HL-60/S4 (cell line): ENCODE measurements at regions not wholly inside any gene's neighbourhood (a gene's known extent, or its start where the extent isn't known, plus 50 kb on each side); places are given as distances from the start of the nearest gene placed in this dataset.

Experiments
- in situ Hi-C: fragments of 300-500 bp; cut with MboI; formaldehyde crosslinking; loops from 2 replicates; pipeline ENCODE4 v1.14.3; 2022; ENCODE audit warnings: low sequenced_read_pairs

GRCh38 chr4:124535003-124535402 is 177.5 kb downstream of the ANKRD50 start:
- in situ Hi-C loops: no loop called here

GRCh38 chr4:124536946-124537345 is 175.6 kb downstream of the ANKRD50 start:
- in situ Hi-C loops: no loop called here

- in situ Hi-C loops: no loop called here
These were observed 174.6 kb downstream of the ANKRD50 start for GRCh38 chr4:124537971-124538370.

GRCh38 chr4:124540014-124540413 is 172.5 kb downstream of the ANKRD50 start:
- in situ Hi-C loops: no loop called here

- in situ Hi-C loops: no loop called here
These were observed 170.7 kb downstream of the ANKRD50 start for GRCh38 chr4:124541652-124542420.

GRCh38 chr4:124555959-124556358 is 156.6 kb downstream of the ANKRD50 start:
- in situ Hi-C loops: no loop called here

GRCh38 chr4:124564121-124564520 is 148.4 kb downstream of the ANKRD50 start:
- in situ Hi-C loops: no loop called here

- in situ Hi-C loops: no loop called here
These were observed 147.2 kb downstream of the ANKRD50 start for GRCh38 chr4:124565371-124565770.

- in situ Hi-C loops: no loop called here
These were observed 146.5 kb downstream of the ANKRD50 start for GRCh38 chr4:124566030-124566429.

- in situ Hi-C loops: no loop called here
These were observed 139.5 kb downstream of the ANKRD50 start for GRCh38 chr4:124573056-124573455.

GRCh38 chr4:124579896-124580295 is 132.6 kb downstream of the ANKRD50 start:
- in situ Hi-C loops: no loop called here

GRCh38 chr4:124583797-124584196 is 128.7 kb downstream of the ANKRD50 start:
- in situ Hi-C loops: no loop called here

GRCh38 chr4:124589786-124590185 is 122.7 kb downstream of the ANKRD50 start:
- in situ Hi-C loops: no loop called here

GRCh38 chr4:124590480-124590879 is 122.1 kb downstream of the ANKRD50 start:
- in situ Hi-C loops: no loop called here

GRCh38 chr4:124591637-124592036 is 120.9 kb downstream of the ANKRD50 start:
- in situ Hi-C loops: no loop called here

GRCh38 chr4:124593494-124593893 is 119.0 kb downstream of the ANKRD50 start:
- in situ Hi-C loops: no loop called here

GRCh38 chr4:124594945-124595344 is 117.6 kb downstream of the ANKRD50 start:
- in situ Hi-C loops: no loop called here

GRCh38 chr4:124596816-124597215 is 115.7 kb downstream of the ANKRD50 start:
- in situ Hi-C loops: no loop called here

GRCh38 chr4:124610211-124610610 is 102.3 kb downstream of the ANKRD50 start:
- in situ Hi-C loops: no loop called here
